HCT116 (cell line): ENCODE measurements at regions not wholly inside any gene's neighbourhood (a gene's known extent, or its start where the extent isn't known, plus 50 kb on each side); places are given as distances from the start of the nearest gene placed in this dataset.

Source experiments
- ATAC-seq: fragments of 200-7000 bp; cut with Tn5 transposase; 2 replicates; pipeline ENCODE4 v1.9.1; 2020; ENCODE audit warnings: mild to moderate bottlenecking, moderate library complexity
- BruUV-seq: library from RNA; stranded (reverse); fragments of 400-500 nt; replicated peaks from 2 replicates; lab custom pipeline; 2021; lab: Mats Ljungman, UMichigan
- CTCF ChIA-PET: fragments of 300-600 bp; sonication (Branson Sonifier 250); formaldehyde crosslinking; loops from one replicate; lab custom pipeline; 2021; ENCODE audit warnings: antibody characterized with exemption; lab: Charles Lee
- POLR2A ChIA-PET: fragments of 300-600, 350-600 bp; sonication (Branson Sonifier 250); formaldehyde crosslinking; loops from one replicate; lab custom pipeline; 2021; ENCODE audit warnings: antibody characterized with exemption; lab: Charles Lee
- RAD21 ChIA-PET, 2 experiments: fragments of 300-600 bp; sonication (Branson Sonifier 250); formaldehyde crosslinking; loops; one replicate each; lab custom pipeline; 2023; ENCODE audit warnings: low total read pairs in 2 of 2; ENCODE audit not compliant: uncharacterized antibody in 2 of 2, unreplicated experiment in 2 of 2, low non-redundant PET in 1 of 2; lab: Charles Lee
- DNase-seq: peaks from one replicate; pipeline ENCODE4 v3.0.0-alpha.2; 2010; ENCODE audit warnings: low read depth, low spot score
- H2AFZ ChIP-seq: fragments of 200-600 bp; shearing (Covaris generic), sonication (generic); 2 replicates; pipeline ENCODE4 v1.6.1; 2017; ENCODE audit warnings: low read depth, mixed run types, mixed read lengths, antibody characterized with exemption, low read length; ENCODE audit not compliant: poor library complexity, severe bottlenecking
- H3K27ac ChIP-seq: 2 replicates; pipeline ENCODE4 v1.5.1; 2012; ENCODE audit warnings: low read depth, low read length
- H3K27me3 ChIP-seq: fragments of 200-600 bp; sonication (generic); 2 replicates; pipeline ENCODE4 v1.6.1; 2016; ENCODE audit warnings: mixed run types, low read length, mixed read lengths; ENCODE audit not compliant: insufficient read depth
- H3K36me3 ChIP-seq, 2 experiments: fragments of 200-500 bp in 1 of 2; fragments of 200-600 bp in 1 of 2; sonication (Bioruptor generic) in 1 of 2; sonication (generic) in 1 of 2; 2 replicates each; pipeline versions ENCODE4 v1.5.1 to v1.6.1; 2014 to 2016; ENCODE audit warnings: low read length in 2 of 2, inconsistent platforms in 1 of 2, mixed read lengths in 1 of 2, mixed run types in 1 of 2; ENCODE audit not compliant: insufficient read depth in 2 of 2, control insufficient read depth in 1 of 2
- H3K4me1 ChIP-seq, 2 experiments: fragments of 200-600 bp in 1 of 2; sonication (generic) in 1 of 2; 2 replicates each; pipeline versions ENCODE4 v1.5.1 to v1.6.1; 2012 to 2017; ENCODE audit warnings: low read length in 2 of 2, inconsistent platforms in 1 of 2, mild to moderate bottlenecking in 1 of 2, mixed read lengths in 1 of 2, mixed run types in 1 of 2, moderate library complexity in 1 of 2; ENCODE audit not compliant: insufficient read depth in 2 of 2, control insufficient read depth in 1 of 2
- H3K4me2 ChIP-seq: fragments of 200-600 bp; sonication (generic); 2 replicates; pipeline ENCODE4 v1.6.1; 2017; ENCODE audit warnings: mixed run types, low read length, mixed read lengths
- H3K4me3 ChIP-seq, 2 experiments: fragments of 200-600 bp in 1 of 2; sonication (generic) in 1 of 2; replicated peaks in 1 of 2; 2 replicates each; pipeline ENCODE4 v1.5.1; 2011 to 2016; ENCODE audit warnings: low read length in 2 of 2, control low read depth in 1 of 2, low read depth in 1 of 2, mild to moderate bottlenecking in 1 of 2, mixed read lengths in 1 of 2, mixed run types in 1 of 2
- H3K79me2 ChIP-seq: fragments of 200-600 bp; sonication (generic); 2 replicates; pipeline ENCODE4 v1.6.1; 2017; ENCODE audit warnings: mild to moderate bottlenecking, mixed run types, low read length, moderate library complexity, mixed read lengths; ENCODE audit not compliant: insufficient read depth
- H3K9ac ChIP-seq: fragments of 200-600 bp; sonication (generic); 2 replicates; pipeline ENCODE4 v1.6.1; 2016; ENCODE audit warnings: low read length, mixed read lengths
- H3K9me2 ChIP-seq: fragments of 200-600 bp; sonication (generic), shearing (Covaris generic); 2 replicates; pipeline ENCODE4 v1.6.1; 2017; ENCODE audit warnings: mixed run types, mild to moderate bottlenecking, moderate library complexity; ENCODE audit not compliant: insufficient read depth
- H3K9me3 ChIP-seq, 2 experiments: fragments of 200-500 bp in 1 of 2; fragments of 200-600 bp in 1 of 2; sonication (Bioruptor generic) in 1 of 2; sonication (generic) in 1 of 2; 2 replicates each; pipeline ENCODE4 v1.6.1; 2014 to 2017; ENCODE audit warnings: low read length in 2 of 2, mixed read lengths in 2 of 2, inconsistent platforms in 1 of 2, low read depth in 1 of 2, mild to moderate bottlenecking in 1 of 2, mixed run types in 1 of 2, moderate library complexity in 1 of 2; ENCODE audit not compliant: control insufficient read depth in 1 of 2, insufficient read depth in 1 of 2
- H4K20me1 ChIP-seq: fragments of 200-600 bp; sonication (generic), shearing (Covaris generic); 2 replicates; pipeline ENCODE4 v1.6.1; 2017; ENCODE audit warnings: mixed run types, mild to moderate bottlenecking, moderate library complexity; ENCODE audit not compliant: insufficient read depth
- ATF3 ChIP-seq: IDR thresholded peaks from 2 replicates; pipeline ENCODE4 v1.6.1; 2012
- CBX3 ChIP-seq: IDR thresholded peaks from 2 replicates; pipeline ENCODE4 v1.6.1; 2012; ENCODE audit warnings: low read depth
- CEBPB ChIP-seq: IDR thresholded peaks from 2 replicates; pipeline ENCODE4 v1.6.1; 2012; ENCODE audit warnings: low read depth
- CTCF ChIP-seq, 3 experiments: fragments of 200-600 bp in 1 of 3; sonication (generic) in 1 of 3; IDR thresholded peaks in 2 of 3; conservative IDR thresholded peaks in 1 of 3; 2 replicates each; pipeline ENCODE4 v1.5.1; 2012 to 2017; ENCODE audit warnings: low read depth in 2 of 3, low read length in 2 of 3, antibody characterized with exemption in 1 of 3, borderline replicate concordance in 1 of 3, control low read depth in 1 of 3, mild to moderate bottlenecking in 1 of 3, mixed read lengths in 1 of 3, mixed run types in 1 of 3, moderate library complexity in 1 of 3; ENCODE audit not compliant: insufficient read depth in 1 of 3
- EGR1 ChIP-seq: IDR thresholded peaks from 2 replicates; pipeline ENCODE4 v1.6.1; 2012; ENCODE audit warnings: low read depth
- EZH2 ChIP-seq: fragments of 200-600 bp; sonication (generic); IDR thresholded peaks from 2 replicates; pipeline ENCODE4 v1.6.1; 2017; ENCODE audit warnings: antibody characterized with exemption, mixed run types
- EZH2phosphoT487 ChIP-seq: fragments of 200-600 bp; IDR thresholded peaks from 2 replicates; pipeline ENCODE4 v1.6.1; 2018; ENCODE audit warnings: antibody characterized with exemption, borderline replicate concordance
- FOSL1 ChIP-seq: IDR thresholded peaks from 2 replicates; pipeline ENCODE4 v1.6.1; 2012; ENCODE audit warnings: low read depth
- JUND ChIP-seq: IDR thresholded peaks from 2 replicates; pipeline ENCODE4 v1.6.1; 2012
- MAX ChIP-seq: IDR thresholded peaks from 2 replicates; pipeline ENCODE4 v1.6.1; 2012
- POLR2AphosphoS5 ChIP-seq: IDR thresholded peaks from 2 replicates; pipeline ENCODE4 v1.6.1; 2011; ENCODE audit warnings: mild to moderate bottlenecking, low read depth, low read length, moderate library complexity
- RAD21 ChIP-seq: IDR thresholded peaks from 2 replicates; pipeline ENCODE4 v1.6.1; 2012; ENCODE audit warnings: low read depth, mild to moderate bottlenecking
- SP1 ChIP-seq: IDR thresholded peaks from 2 replicates; pipeline ENCODE4 v1.6.1; 2012; ENCODE audit warnings: low read depth
- SRF ChIP-seq: IDR thresholded peaks from 2 replicates; pipeline ENCODE4 v1.6.1; 2012; ENCODE audit warnings: low read depth
- TCF7L2 ChIP-seq: IDR thresholded peaks from 2 replicates; pipeline ENCODE4 v1.7.0; 2011; ENCODE audit warnings: borderline replicate concordance, inconsistent platforms; ENCODE audit not compliant: insufficient read depth, insufficient read length; ENCODE audit errors: extremely low read depth
- ZNF274 ChIP-seq: fragments of 200-500 bp; sonication (Bioruptor generic); IDR thresholded peaks from 2 replicates; pipeline ENCODE4 v1.6.1; 2014; ENCODE audit warnings: mild to moderate bottlenecking, low read depth, low read length, inconsistent platforms
- intact Hi-C: fragments of 100-400 bp; cut with micrococcal nuclease; formaldehyde crosslinking; loops from 2 replicates; pipeline ENCODE4 v1.10.0; 2022

- no peaks in the 10 kb centered on the region for H3K9me3 ChIP-seq
- ATAC-seq (no peak), DNase-seq (no peak)
- no peak overlapping the region for H3K4me3 ChIP-seq
- H4K20me1 ChIP-seq = no peaks in the 10 kb centered on the region
- no peak overlapping the region for H3K9ac ChIP-seq
- H3K27ac ChIP-seq = no peak overlapping the region
- BruUV-seq = no TSS peak
- H3K9me2 ChIP-seq = no peaks in the 10 kb centered on the region
- CTCF ChIA-PET = no interaction called here
- H3K4me2 ChIP-seq = no peak overlapping the region
- RAD21 ChIA-PET = no interaction called here
- no peak overlapping the region for H2AFZ ChIP-seq
- no peaks in the 10 kb centered on the region for H3K79me2 ChIP-seq
- POLR2A ChIA-PET = no interaction called here
- TF ChIP-seq CEBPB (no peak), POLR2AphosphoS5 (no peak), MAX (no peak), SP1 (no peak), JUND (no peak), EZH2 (no peak), EGR1 (no peak), SRF (no peak), FOSL1 (no peak), RAD21 (no peak), ZNF274 (no peak), EZH2phosphoT487 (no peak), TCF7L2 (no peak), ATF3 (no peak), CTCF (IDR thresholded peaks at IDR 0.05 in 2 of 3, conservative IDR thresholded peaks at IDR 0.05 in 1 of 3; ENCODE audit: borderline replicate concordance in 1 of 3, insufficient read depth in 1 of 3, low read depth in 2 of 3, low read length in 2 of 3) (no peak), CBX3 (no peak)
- intact Hi-C loops = no loop called here
- no peaks in the 10 kb centered on the region for H3K27me3 ChIP-seq
- H3K36me3 ChIP-seq = no peaks in the 10 kb centered on the region
- no peaks in the 10 kb centered on the region for H3K4me1 ChIP-seq
These were observed 274.8 kb upstream of the UGT8 start for GRCh38 chr4:114323841-114324240.
